ENCODE measurements at regions not wholly inside any gene's neighbourhood (a gene's known extent, or its start where the extent isn't known, plus 50 kb on each side); places are given as distances from the start of the nearest gene placed in this dataset.

- no peak for DNase-seq (ENCODE audit: low read depth)
Observed at GRCh38 chr16:85990861-85991301, 91.9 kb downstream of the IRF8 start.

DNA sequence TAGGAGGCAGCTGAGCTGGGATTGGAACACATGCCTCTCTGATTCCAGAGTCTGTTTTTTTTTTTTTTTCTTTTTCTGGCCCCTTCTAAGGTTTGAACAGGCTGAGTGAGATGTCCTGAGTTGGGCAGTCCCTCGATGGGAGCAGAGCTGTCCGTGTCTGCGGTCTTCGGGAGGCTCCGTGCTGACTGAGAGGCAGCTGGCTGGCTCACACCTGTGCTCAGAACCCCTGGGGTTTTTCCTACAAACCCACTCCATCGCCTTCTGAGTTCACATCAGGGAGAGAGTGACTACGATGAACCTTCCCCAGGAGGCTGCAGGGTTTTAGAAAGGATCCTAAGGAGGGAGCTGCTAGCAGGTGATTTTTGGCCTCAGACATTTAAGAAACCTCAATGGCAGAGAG is 92.5 kb downstream of the IRF8 start:
- DNase-seq (ENCODE audit: low read depth), result no peak

- no peak for DNase-seq (ENCODE audit: low read depth)
Observed at GRCh38 chr16:85991856-85992255, 92.9 kb downstream of the IRF8 start.

- no peak for DNase-seq (ENCODE audit: low read depth)
Observed at GRCh38 chr16:85992359-85992758, 93.4 kb downstream of the IRF8 start.

- no peak for DNase-seq (ENCODE audit: low read depth)
Observed at GRCh38 chr16:85992779-85993178, 93.8 kb downstream of the IRF8 start.

DNA sequence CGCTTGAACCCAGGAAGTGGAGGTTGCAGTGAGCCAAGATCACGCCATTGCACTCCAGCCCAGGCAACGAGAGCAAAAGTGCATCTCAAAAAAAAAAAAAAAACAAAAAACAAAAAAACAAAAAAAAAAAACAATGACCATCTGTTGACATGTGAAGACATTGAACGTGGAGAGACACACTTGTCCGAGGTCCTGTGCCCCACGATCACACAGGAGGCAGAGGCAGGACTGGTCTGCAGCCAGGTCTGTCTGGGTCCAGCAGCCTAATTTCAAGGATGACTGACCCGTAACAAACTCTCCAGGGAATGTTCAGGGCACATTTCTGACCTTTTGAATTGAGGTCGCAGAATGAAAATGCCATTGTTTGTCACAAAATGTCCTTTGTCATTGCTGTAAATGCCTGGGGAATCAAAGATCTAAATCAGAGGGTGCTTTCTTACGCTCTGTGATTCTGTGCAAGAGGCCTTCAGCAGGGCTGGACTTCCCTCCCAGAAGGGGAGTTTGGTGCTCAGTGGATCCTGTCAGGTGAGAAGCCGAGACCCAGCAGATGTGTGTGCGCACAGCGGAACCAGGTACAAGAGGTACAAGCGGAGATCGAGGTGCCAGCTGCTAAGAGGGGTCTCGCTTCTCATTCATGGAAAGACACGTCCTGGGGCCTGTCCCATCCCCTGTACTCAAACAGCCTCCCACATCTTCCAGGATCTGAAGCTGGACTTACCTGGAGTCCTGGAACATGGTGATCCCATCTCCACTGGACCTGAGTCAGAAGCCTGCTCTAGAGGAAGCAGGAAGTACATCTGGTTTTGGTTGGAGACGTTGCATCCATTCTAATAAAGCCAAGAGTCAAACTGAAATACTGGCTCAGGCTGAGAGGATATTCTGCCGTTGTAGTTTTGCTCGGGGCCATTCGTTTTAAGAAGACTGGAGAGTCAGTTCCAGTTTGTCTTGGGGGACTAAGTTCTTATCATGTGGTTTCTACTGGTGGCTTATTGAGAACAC is 95.8 kb downstream of the IRF8 start:
- no peak for DNase-seq (ENCODE audit: low read depth)

DNA sequence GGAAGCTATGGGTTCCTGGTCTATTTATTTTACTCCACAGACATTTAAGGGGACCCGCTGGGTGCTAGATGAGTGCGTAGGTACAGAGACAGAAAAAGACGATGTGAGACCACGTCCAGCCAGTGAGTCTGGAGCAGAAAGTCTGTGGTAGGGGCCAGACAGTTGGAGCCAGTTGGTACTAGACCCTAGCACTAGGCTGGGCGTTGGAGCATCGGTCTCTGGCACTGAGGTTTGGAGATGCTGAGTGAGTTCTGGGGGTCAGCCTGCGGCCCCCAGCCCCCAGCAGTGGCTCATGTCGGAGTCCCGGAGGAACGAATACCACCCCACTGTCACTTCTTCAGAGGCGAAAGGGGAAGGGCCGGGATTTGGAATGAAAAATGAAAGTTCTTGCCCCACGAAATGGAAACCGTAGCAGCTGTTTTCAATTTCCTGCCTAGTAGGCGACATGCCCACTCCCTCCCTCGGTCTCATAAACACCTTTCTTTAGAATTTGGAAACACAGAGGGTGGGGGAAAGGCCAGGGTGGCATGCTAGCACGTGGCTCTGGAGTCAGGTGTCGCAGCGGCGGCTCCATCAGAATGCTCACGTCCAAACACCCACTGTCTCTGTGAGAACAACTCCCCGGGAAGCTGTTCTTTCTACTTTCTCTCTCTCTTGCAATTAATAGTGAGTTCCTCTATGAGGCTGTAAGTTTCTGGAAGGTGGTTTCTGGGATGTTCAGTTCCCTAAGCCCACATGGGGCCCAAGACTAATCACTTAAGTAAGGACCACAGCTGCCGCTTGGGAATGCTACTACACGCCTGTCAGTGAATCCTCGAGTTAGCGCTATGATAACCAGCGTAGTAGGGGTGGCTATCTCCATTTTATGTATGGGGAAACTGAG is 96.8 kb downstream of the IRF8 start:
- no peak for DNase-seq (ENCODE audit: low read depth)

- DNase-seq (ENCODE audit: low read depth), result no peak
Observed at GRCh38 chr16:85996843-85997242, 97.9 kb downstream of the IRF8 start.

DNA sequence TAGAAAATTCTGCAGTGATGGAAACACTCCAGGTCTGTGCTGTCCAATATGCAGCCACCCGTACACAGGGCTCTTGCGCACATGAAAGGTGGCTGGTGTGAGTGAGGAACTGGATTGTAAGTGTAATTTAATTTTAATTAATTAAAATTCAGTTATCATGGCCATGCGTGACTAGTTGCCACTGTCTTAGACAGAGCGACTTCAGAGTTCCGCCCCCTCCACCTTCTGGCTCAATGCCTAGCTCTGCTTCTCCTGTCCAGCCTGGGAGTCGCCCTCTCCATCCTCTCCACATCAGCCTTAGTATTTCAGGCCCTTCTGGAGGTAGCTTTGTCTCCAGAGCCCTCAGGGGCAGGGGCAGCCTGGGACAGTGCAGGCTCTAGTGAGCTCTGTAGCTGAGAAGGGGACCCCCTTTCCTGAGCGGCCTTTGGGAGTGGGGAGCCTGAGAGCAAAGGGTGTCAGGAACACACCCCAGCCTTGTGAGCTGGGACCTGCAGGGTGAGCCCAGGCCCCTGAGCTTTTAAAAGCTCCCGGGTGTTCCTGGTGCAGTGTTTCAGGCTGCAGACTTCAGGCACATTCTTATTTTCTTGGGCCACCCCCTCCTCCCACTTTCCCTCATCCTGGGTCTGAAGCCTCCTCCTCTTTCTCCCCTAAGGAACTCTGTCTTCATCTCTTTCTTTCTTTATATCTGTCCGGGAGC is 99.4 kb downstream of the IRF8 start:
- no peak for DNase-seq (ENCODE audit: low read depth)

DNA sequence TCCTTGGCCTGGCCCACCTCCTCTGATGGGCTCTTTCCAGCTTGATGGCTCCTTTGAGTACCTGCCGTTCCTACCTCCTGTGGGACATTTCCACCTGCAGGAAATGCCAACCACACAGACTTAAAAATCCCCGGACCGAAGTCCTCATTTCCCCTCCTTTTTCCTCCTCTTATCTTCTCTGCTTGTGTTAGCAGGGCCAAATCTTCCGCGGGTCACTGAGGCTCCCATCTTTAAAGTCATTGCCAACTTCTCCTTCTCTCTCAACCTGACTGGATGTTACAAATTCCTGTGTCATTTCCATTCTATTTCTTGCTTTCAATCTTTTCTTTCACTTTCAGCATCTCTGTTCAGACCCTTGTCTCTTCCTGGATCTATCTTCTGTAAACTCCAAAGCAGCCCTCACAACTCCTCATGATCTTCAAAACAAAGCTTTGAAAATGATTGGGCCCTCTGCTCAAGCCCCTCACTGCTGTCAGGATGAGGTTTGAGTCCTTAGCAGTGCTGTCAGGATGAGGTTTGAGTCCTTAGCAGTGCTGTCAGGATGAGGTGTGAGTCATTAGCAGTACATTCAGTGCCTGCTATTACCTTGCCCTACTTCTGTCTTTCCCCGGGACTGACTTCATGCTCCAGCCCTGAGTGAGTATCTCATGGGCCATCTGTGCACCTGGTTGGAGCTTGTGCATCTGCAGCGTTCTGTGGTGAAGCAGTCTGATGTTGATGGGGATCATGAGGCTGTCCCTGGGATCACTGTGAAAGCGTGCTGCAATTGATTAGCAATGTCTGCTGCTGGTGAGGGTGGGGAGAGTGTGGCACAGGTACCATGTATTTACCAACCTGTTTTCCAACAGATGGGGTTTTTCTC is 100.1 kb downstream of the IRF8 start:
- DNase-seq (ENCODE audit: low read depth), result no peak

DNA sequence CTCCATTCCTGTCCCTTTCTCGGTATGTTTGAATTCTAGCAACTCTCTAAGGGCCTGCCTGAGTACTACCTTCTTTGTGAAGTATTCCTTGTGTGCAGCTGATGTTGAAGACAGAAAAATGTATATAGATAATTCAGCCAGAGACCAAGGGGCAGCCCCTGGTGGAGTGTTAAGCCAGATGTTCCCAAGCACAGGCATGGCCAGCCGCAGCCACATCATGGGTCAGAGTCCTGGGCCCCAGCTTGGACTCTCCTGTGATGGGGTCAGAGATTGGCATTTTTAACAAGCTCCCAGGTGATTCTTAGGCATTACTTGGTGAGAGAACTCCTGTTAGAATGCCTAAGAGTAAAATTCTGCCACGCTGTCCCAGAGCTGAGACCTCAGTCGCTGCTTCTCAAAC is 100.8 kb downstream of the IRF8 start:
- DNase-seq (ENCODE audit: low read depth), result no peak

- DNase-seq (ENCODE audit: low read depth), result no peak
Observed at GRCh38 chr16:86002178-86002900, 103.4 kb downstream of the IRF8 start.

GRCh38 chr16:86007524-86007923 is 108.6 kb downstream of the IRF8 start:
- DNase-seq (ENCODE audit: low read depth), result no peak

DNA sequence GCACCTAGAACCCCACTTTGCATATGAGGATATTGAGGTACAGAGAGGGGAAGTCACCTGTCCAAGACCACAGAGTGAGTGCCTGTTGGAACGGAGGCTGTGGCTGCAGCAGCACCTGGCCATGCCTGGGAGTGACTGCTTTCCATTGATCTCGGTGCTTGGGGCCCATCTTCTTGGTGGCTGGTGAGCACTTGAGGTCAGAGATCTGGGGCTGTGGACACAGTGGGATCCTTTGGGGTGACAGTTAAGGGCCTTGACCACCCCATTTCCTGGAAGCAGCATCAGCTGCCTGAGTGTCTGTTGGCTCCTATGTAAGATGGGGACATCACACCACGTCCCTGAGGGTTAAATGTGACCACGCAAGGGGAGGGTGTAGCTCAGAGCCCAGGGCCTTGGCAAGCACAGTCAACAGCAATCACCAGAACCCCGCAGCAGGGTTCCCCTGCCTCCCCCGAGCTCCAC is 111.7 kb downstream of the IRF8 start:
- no peak for DNase-seq (ENCODE audit: low read depth)

DNA sequence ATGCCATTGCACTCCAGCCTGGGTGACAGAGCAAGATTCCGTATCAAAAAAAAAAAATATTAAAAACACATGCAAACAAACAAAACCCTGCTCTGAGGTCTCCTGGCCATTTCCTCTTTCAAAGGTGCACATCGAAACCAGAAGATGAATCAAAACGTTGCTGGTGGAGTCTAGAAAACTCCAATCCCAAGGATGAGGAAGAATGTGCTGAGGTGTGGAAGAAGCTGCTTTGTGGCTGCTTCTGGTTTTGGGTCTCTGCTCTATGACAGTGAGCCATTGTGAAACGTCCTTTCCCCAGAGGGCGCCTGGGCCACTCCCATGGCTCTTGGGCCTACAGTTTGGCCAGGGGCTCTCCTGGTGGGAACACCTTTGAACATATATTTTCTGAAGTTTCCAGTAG is 112.6 kb downstream of the IRF8 start:
- no peak for DNase-seq (ENCODE audit: low read depth)

- DNase-seq (ENCODE audit: low read depth), result no peak
Observed at GRCh38 chr16:86012221-86012620, 113.3 kb downstream of the IRF8 start.

GRCh38 chr16:86013867-86014266 is 114.9 kb downstream of the IRF8 start:
- DNase-seq (ENCODE audit: low read depth), result no peak

DNA sequence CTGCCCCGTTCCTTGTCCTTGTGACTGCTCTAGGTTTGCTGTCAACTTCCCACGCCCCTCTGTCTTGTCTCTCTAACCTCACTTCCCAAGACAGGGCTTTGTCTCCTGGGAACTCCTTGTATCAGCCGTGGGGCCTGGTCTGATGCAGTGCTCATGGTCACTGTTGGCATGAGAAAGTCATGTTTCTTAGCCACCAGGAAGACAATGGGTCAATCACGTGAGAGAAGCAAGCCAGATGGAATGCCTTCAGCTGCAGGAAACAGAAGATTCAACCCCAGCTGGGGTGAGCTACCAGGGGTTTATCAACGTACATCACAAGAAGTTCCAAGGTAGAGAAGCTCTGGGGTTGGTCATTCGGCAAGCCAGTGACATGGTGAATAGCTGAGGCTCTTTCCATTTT is 116.6 kb downstream of the IRF8 start:
- DNase-seq (ENCODE audit: low read depth), result no peak

GRCh38 chr16:86016201-86016965 is 117.4 kb downstream of the IRF8 start:
- no peak for DNase-seq (ENCODE audit: low read depth)

DNA sequence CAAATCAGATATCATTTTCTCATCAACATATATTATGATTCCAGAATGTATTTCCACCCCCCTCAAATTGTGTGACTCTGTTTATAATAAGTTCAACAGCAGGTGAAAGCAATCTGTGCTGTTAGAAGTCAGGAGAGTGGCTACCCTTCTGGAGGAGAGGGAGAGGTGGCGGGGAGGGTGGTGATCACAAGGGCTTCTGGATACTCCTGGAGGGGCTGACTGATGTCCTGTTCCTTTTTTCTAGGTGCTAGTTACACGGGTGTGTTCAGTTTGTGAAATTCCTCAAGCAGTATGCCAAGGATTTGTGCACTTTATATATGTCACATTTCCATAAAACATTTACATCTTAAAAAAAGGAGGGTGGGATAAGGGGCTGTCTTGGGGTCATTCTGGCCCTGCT is 119.1 kb downstream of the IRF8 start:
- DNase-seq (ENCODE audit: low read depth), result no peak
